GM19397 (cell line): ENCODE measurements at regions not wholly inside any gene's neighbourhood (a gene's known extent, or its start where the extent isn't known, plus 50 kb on each side); places are given as distances from the start of the nearest gene placed in this dataset.

ENCODE experiments used
- ATAC-seq: cut with Tn5 transposase; IDR thresholded peaks from one replicate; pipeline ENCODE4 v1.9.1; 2021; ENCODE audit warnings: mild to moderate bottlenecking, moderate library complexity; ENCODE audit not compliant: unreplicated experiment

DNA sequence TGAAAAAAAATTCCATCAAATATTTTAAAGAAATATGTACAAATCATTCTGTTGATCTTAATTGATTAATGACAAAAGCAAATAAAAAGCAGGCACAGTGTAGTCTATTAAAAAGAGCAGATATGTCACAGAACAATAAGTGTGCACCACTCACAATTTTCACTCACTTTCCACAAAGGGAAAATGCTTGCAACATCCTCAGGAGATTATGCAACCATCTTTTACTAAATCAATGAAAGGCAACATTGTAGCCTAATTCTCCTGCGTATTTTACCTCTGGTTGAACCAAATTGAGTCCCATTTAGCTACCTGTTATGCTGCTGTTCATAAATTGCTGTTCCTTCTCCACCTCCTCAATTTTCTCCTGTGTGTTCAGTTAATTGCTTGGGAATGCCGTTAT, 1346.8 kb upstream of the PIK3C3 start:
- no peak for ATAC-seq

DNA sequence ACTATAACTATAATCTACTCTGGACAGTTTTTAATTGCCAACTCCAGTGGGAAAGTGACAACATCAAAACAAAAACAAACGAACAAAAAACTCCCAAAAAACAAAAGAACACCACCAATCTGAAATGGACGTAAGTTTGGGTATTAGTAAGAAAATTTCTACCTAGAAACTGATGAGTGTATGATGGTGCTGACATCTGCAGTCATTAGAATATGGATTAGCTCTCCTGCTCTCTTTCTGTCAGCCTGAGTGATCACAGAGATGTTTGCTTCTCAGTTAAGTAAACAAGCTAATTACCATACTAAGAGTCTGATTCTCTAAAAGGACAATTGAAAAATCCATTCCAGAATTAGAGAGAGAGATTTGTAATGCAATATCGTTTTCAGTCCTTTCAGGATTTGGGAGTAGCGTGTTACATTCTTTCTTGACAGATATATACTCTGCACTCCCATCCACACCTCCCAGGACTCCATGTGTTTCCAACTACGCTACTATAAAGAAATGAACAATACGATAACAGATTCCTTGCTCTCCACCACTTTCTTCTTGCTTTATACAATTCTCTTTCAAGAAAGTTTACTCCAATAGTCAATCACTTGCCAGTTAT, 1347.4 kb upstream of the PIK3C3 start:
- no peak for ATAC-seq

DNA sequence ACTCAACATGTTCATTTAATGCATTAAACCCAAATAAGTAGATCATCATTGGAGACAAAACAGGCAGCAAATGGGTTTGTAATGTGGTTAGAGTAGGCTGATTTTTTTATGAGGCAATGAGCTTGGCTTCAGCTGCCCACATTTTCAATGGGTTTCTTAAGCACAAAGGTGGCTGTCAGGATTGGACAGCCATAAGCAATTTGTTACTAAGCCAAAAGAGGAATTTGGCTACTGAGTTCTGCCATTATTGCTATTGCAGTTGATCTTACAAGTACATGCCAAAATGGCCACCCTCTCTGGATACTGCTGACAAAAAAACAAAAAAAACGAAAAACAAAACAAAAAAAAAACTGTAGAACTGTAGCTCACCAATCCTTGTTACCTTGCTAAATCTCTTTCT, 1348.0 kb upstream of the PIK3C3 start:
- no peak for ATAC-seq

DNA sequence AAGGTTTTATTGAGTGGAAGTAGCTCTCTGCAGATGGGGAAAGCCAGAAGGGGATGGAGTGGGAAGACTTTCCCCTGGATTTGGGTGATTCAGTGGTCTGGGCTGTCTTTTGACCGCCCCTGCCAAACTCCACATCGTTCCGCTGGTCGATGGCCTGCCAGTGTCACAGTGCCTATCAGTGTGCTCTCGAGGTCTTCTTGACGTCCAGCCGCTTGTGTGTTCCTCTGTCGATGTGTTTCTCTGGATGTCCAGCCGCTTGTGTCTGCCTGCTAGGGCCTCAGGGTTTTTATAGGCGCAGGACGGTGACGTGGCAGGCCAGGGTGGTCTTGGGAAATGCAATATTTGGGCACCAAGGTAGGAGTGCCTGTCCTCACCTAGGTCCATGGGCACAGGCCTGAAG, 1371.4 kb upstream of the PIK3C3 start:
- ATAC-seq: no peak

DNA sequence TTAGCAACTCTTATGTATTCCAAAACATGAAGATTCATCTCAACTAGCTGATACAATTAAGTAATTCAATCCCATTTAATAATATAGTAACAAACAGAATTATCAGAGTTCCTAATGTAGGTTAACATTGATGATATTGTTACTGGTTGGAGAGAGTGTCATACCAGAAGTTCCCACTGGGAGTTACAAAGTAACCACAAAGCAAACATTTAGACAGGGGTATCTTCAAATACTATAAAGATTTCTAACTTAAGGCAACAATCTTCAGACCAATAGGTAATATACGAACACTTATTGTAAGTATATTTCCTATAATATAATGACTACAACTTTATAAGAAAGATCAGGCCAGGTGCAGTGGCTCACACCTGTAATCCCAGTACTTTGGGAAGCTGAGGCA, 1372.9 kb upstream of the PIK3C3 start:
- no peak for ATAC-seq

DNA sequence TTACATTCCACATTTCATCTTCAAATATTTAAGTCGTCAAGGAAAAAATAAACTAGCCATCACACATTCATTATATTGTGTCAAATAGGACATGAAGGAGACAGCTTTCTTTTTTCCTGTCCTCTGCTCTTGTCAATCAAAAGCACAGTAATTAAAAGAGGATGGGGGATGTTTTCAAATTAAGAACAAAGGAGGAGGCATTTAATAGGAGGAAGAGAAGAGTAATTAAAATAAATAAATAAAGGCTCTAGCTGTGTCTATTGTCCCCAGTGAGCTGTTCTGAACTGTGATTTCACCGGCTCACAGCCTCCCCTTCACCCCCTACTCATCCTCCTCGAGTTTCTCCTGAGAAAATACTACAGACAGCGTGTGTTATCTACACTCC, 1377.1 kb upstream of the PIK3C3 start:
- ATAC-seq: no peak

DNA sequence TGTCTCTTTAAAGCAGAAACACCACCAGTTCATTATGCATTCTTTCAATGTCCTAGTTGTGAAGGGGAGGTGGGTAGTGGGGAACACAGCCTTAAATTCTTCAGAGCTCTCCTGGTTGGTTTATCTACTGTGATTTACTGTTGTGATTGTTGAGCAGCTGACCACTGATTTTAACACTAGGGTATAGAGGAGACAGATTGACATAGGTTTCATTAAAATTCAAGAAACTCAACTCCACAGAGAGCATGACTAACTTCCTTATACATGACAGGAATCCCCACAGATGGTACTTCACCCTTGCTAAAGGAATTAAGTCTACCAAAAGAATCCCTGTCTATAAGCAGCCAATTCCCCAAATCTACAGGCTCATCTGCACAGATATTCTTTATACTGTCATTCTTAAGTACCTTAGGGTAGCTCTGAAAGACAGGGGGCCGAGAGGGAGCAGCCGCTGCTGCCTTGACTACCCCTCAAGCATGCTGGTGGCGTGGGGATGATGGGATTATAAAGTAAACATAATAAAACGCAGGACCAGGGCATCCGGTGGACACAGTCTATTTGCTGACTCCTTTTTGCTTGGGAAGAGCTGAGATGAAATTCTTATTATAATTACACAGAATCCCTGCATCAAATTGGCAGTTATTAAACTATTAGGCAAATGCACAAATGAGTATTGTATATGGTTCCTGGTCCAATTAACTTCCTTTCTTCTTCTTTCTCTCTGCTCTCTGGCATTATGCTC, 1377.6 kb upstream of the PIK3C3 start:
- ATAC-seq: no peak

DNA sequence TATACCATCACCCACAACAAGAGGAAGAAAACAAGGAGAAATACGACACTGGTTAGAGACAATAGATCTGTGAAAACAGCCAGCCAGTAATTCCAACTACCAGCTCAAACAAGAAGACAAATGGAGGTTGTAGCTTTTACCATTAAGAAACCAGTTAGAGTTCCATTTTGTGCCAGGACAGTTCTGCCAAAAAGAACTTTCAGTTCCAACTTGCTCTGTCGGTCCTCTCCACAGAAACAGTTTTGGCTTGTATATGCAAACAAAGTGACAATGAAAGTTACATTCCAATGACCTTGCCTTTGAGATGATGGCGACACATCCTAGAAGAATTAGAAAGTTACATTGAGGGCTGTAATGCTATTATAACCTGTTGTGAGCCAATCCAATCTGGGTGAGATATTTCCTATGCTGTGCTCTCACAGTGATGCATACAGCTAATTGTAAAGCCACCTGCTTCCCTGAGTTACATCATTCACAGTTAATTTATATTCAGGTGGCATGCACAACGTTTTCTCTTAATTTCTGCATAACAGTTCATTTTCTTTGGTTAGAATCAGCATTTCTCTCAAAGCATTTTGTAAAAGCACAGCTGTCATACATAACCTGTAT, 1378.4 kb upstream of the PIK3C3 start:
- ATAC-seq: no peak

DNA sequence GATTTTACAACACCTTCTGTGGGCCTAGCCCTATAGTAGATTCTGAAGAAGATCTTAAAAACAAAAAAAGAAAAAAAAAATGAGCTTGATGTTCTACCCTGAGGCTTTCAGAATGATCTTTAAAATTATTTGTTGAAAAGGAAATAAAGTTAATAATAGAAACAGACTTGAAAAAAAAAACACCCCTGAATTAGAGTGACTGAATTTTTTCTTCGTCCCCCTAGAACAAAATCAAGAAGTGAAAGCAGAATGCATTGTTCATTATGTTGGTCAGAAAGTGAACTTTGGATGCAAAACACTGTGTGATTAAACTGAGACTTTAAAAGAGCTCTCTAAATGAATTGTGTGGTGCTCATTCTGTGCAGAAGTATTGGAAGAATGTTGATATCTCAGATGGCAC, 1384.4 kb upstream of the PIK3C3 start:
- no peak for ATAC-seq

DNA sequence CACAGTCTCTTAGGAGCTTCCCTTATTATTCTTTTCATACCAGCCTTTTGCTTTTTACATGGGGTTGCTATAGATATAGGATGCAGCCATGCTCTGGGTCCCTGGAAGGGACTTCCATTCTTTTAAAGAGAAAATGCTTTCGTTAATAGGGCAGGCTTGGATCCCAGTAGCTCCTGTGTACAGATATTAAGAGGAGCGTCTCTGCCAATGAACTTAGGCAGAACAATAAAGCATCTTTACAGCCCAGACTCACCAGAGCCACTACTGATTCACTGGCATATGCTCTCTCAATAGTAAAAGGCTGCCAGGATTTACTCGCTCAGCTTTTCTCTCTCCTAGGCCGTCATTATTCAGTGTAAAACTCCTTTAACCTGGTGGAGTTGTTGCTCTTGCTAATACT, 1385.4 kb upstream of the PIK3C3 start:
- no peak for ATAC-seq

DNA sequence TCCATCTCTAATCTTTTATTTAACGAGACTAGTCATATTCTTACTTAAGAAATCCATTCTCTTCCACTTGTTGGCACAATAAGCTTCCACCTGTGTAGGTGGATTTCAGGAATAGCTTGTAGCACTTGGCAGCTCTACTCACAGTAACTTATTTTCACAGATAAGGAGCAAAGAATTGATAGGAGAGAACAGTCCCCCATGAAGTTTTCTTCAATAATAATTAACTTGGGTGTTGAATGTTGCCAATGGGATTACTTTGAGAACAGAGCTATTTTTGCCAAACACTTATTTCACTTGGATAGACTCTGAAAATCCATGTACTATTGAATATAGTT, 1388.6 kb upstream of the PIK3C3 start:
- ATAC-seq: no peak

DNA sequence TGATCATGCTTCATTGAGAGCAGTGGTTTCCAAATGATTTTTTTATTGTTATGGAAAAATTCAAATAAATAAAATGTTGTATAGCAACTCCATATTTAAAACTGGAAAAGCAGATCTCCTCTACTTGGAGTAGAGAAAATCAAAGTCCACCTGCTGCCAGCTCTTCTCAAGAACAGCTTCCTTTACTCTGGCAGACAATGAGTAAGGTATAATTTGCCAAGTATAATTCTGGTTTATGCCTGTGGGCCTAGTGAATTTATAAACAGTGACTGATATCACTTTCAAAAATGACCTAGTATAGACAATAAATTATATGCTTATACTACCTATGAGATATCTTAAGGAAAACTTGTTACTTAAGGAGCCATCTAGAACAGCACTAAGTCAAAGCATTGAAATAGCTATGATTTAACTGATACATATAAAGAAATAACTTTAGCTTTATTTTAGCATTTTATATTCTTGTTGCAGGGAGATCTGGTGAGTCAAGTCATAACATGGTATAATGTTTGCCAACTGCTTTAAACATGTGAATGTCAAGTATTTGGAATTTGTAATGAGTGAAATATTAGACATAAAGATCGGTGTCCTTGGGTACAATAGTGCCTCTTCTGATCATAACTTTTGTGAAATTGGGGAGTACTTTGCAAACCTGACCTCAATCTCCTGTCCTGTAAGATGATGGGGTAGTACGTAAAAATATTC, 1389.1 kb upstream of the PIK3C3 start:
- ATAC-seq: no peak

DNA sequence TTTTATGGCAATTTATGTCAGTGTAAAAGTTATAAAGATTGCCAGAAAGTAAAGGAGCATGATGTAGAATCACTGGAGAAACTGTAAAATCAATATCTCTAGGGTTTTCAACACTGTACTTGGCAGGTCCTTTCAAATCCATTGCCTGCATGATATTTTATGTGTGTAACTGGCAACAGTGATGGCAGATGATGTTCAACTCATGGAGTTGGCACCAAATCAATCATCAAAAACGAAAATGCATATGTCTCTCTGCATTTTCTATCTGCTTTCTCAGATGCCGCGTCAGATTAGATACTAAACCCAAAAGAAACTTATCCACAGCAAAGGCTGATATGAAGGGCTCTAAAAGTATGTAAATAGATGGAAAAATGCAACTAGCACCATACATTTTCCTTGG, 1395.5 kb upstream of the PIK3C3 start:
- no peak for ATAC-seq

DNA sequence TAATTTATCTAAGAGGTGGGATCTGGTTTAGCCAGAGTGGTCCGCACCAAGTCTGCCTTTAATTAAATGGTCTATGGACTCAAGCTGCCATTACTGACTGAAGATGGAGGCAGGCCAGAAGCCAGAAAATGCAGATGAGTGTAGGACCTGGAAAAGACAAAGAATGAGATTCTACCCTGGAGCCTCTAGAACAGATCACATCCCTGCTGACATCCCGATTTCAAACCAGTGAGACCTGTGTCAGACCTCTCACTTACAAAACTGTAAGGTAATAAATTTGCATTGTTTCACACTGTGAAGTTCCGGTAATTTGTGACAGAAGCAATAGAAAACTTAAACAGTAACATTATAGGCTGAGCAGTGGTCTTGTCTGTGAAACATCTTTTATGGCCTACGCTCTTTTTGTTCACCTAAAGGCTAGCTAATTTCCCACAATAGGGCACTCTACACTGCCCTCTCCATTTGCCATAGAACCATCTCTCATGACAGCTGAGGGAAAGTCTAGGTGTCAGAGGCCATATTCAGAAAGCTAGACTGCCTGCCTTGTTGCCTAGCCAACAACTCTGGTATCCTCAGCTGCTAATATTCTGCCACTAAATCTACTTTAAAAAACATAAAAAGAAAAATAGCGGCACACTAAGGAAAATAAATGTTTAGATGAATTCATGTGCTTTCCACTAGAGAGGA, 1396.2 kb upstream of the PIK3C3 start:
- no peak for ATAC-seq

DNA sequence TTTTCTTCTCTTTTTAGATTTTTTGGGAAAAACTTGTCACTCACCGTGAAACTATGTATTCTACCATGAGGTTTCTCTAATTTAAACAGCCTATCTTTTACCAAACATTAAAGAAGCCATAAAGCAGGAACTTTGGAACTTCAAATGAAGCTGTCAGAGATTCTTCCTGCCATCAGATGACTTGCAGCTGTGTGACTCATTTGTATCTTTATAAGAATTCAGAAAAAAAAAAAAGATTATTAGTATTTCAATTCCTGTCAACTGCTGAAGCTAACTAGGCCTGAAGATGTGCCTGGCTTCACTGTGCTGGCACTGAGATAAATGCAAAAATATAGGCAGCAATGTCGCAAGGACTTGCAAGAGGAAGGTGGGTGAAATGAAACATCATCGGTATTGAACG, 1399.1 kb upstream of the PIK3C3 start:
- ATAC-seq: no peak

DNA sequence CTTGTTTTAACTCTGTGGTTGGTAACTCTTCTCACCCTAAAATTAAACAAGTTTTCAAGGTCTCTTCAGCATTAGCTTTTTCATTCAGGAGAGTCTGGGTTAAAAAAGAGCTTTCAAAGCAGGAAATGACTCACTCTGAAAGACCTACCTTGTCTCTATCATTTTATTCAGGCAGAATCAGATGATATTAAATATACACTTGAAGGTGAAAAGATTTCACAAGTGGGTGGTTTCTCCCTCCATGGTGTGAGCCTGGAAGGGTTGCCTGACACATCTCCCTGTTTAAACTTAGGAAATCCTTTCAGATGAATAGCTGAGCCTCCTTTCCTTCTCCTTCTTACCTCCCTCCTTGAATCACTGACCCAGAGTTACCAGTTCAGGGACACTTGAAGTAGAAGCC, 1402.0 kb upstream of the PIK3C3 start:
- ATAC-seq: no peak

DNA sequence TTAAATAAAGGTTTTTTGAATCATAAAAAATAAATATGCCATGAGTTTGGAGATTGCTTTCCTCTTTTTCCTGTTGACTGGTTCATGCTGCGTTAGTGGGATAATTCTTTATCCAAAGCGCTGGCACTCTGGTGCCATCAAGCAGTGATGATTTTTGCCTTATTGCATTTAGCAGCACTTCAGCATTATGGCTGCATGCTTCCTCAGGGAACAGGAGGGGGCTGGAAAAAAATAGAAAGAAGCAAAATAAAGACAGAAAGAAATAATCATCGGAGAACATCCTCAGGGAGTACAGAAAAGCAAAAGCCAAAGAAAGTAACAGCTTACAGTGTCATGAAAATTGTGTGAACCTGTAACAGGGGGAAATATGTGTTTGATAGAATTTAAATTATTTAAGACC, 1408.2 kb upstream of the PIK3C3 start:
- ATAC-seq: no peak

DNA sequence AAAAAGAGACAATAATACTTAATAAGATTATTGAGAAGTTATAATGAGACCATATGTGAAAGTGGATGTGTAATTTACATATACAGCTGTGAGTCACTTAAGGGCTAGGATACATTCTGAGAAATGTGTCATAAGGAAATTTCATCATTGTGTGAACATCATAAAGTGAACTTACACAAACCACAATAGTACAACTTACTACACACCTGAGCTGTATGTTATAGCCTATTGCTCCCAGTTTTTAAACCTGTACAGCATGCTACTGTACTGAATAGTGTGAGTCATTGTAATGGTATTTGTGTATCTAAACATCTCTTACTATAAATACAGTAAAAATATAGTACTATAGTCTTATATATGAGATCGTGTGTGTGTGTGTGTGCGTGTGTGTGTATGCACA, 1420.3 kb upstream of the PIK3C3 start:
- ATAC-seq: no peak

DNA sequence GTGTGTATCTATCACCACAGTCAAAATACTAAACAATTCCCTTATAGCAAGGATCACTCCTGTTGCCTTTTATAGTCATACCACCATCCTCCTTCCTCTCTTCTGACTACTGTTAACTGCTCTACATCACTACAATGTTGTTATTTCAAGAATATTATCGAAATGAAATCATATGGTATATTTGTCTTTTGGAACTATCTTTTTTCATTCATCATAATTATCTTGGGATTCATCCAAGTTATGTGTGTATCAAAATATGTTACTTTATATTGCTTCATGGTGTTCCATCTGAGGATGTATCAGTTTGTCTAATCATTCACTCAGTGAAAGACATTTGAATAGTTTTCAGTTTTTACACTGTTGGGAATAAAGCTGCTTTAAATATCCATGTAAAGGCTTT, 1423.0 kb upstream of the PIK3C3 start:
- no peak for ATAC-seq

DNA sequence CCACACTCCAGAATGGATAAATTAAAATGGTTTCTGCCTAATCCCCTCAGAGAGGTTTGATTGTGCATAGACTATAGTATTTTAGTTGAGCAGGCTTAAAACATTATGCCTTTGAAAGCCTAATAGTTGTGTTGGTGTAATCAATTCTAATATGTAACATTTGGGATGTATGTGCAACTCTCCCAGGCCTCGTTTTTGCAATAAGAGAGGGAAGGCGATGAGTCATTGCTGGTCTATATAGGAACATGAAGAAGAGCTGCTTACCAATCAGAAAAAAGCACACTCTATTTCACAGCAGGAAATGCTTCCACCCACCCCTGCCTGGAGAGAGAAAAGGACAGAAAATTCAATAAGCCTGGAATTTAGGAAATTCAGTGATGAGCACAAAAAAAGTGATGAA, 1424.0 kb upstream of the PIK3C3 start:
- no peak for ATAC-seq

DNA sequence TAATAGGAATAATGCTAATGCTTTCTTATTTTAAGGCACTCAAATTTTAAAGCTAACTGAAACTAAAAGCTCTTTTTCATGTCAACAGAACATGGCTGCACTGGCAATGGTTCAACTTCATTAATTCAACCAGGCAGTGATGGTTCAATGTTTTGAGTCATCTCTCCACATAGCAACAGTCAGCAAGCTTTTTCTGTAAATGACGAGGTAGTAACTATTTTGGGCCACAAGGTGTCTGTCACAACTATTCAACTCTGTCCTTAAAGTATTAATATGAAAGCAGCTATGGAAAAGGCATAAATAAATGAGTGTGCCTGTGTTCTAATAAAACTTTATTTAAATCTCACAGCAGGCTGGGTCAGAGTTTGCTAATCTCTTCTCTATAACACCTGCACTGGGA, 1425.6 kb upstream of the PIK3C3 start:
- no peak for ATAC-seq

DNA sequence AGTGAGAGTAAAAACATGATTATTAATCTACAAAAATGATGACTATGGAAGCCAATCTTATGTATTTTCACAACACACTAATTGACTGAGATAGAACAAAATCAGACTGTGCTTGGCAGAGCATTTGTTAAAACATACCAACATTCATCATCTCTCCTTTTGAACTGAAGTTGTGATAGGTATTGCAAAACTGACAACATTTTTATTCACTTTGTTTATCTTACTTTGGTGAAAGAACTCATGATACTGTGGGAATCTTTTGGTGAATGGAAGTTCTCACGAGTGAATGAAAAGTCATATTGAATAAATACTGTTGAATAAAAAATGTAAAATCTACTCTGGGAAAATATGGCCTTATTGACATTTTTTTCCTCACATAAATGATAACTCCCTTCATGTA, 1430.2 kb upstream of the PIK3C3 start:
- ATAC-seq: no peak
